Uterus (tissue), 3 donors: ENCODE measurements at regions not wholly inside any gene's neighbourhood (a gene's known extent, or its start where the extent isn't known, plus 50 kb on each side); places are given as distances from the start of the nearest gene placed in this dataset.

ENCODE experiments used
- DNase-seq, 2 donors: peaks; one replicate each; pipeline ENCODE4 v3.0.0-alpha.2; 2019 to 2020
- H3K27ac ChIP-seq, 2 donors: fragments of 200-600 bp; sonication (generic); 1 replicate in 1 of 2; 2 replicates in 1 of 2; pipeline ENCODE4 v1.5.1; 2016 to 2018
- H3K27me3 ChIP-seq, 2 donors: fragments of 200-600 bp; sonication (generic); one replicate each; pipeline ENCODE4 v1.5.1; 2018 to 2019; ENCODE audit warnings: control low read depth in 1 of 2
- H3K36me3 ChIP-seq, 2 donors: fragments of 200-600 bp; sonication (generic); one replicate each; pipeline ENCODE4 v1.5.1; 2019; ENCODE audit warnings: control low read depth in 1 of 2
- H3K4me1 ChIP-seq, 2 donors: fragments of 200-600 bp; sonication (generic); one replicate each; pipeline ENCODE4 v1.5.1; 2018 to 2019; ENCODE audit warnings: control low read depth in 1 of 2
- H3K4me3 ChIP-seq, 2 donors: fragments of 200-600 bp; sonication (generic); 1 replicate in 1 of 2; 2 replicates in 1 of 2; pipeline ENCODE4 v1.5.1; 2018 to 2019; ENCODE audit warnings: mild to moderate bottlenecking in 1 of 2
- H3K9me3 ChIP-seq, 2 donors: fragments of 200-600 bp; sonication (generic); one replicate each; pipeline ENCODE4 v1.5.1; 2019; ENCODE audit warnings: control low read depth in 1 of 2
- POLR2A ChIP-seq, 2 donors: fragments of 450-650 bp; IDR thresholded peaks; one replicate each; pipeline ENCODE4 v1.6.1; 2016; ENCODE audit warnings: antibody characterized with exemption in 2 of 2, mild to moderate bottlenecking in 1 of 2, moderate library complexity in 1 of 2
- intact Hi-C: fragments of 100-400 bp; cut with DNase I; formaldehyde crosslinking; loops from one replicate; pipeline ENCODE4 v1.15.1; 2023; ENCODE audit warnings: low total_unique reads
- TF ChIP-seq, protein P1 (sequence below), 4 experiments: fragments of 200-600 bp in 2 of 4; fragments of 450-650 bp in 2 of 4; sonication (generic) in 2 of 4; IDR thresholded peaks; one replicate each; pipeline ENCODE4 v1.5.1; 2016 to 2019; ENCODE audit warnings: antibody characterized with exemption in 4 of 4, mild to moderate bottlenecking in 2 of 4, moderate library complexity in 1 of 4
- donor health status: DM: yes; HTN: yes; CAD: no.

DNA sequence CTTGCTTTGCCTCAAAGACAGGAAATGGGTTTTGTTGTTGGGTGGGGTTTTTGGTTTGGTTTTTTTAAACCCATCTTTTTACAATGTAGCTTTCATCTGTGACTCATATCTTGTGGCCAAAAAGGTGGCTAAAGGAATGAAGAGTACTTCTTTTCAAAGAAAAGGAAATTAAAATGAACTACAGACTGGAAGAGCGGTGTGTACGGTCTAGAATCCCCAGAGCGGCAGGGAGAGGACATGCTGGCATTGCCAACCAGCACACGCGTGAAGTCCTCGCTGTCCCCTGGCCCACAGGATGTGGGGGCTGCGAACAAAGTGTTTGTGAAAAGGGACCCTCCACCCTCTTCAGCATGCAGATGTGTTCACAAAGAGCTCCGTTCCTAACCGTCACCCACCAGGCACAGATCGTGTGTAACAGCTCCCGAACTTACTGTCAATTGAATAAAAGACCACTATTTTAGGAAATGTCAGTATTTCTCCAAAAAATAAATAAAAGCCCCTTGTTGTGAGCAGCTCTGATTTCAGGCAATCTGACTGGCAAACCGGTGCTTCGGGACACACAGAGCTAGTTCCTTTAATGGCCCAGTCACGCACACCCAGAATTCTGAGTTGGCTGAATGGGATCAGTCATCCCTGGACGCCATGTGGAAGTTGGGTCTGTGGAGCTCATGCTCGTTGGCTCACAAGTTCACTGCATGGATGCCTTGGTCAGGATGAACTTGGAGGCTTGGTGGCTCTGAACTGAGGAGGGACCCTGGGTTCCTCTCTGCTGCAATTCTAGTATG lies 602.9 kb downstream of the NPHP4 start:
- Histone ChIP-seq H3K36me3 (no peaks in the 10 kb centered on the region), H3K27ac (no peak overlapping the region), H3K4me3 (no peak overlapping the region), H3K9me3 (no peaks in the 10 kb centered on the region), H3K27me3 (no peaks in the 10 kb centered on the region), H3K4me1 (no peaks in the 10 kb centered on the region)
- no peak for DNase-seq
- no peak for TF ChIP-seq POLR2A (IDR thresholded peaks at IDR 0.05)
- TF ChIP-seq, protein P1, sequence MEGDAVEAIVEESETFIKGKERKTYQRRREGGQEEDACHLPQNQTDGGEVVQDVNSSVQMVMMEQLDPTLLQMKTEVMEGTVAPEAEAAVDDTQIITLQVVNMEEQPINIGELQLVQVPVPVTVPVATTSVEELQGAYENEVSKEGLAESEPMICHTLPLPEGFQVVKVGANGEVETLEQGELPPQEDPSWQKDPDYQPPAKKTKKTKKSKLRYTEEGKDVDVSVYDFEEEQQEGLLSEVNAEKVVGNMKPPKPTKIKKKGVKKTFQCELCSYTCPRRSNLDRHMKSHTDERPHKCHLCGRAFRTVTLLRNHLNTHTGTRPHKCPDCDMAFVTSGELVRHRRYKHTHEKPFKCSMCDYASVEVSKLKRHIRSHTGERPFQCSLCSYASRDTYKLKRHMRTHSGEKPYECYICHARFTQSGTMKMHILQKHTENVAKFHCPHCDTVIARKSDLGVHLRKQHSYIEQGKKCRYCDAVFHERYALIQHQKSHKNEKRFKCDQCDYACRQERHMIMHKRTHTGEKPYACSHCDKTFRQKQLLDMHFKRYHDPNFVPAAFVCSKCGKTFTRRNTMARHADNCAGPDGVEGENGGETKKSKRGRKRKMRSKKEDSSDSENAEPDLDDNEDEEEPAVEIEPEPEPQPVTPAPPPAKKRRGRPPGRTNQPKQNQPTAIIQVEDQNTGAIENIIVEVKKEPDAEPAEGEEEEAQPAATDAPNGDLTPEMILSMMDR (IDR thresholded peaks at IDR 0.05) = no peak
- intact Hi-C loops = no loop called here

DNA sequence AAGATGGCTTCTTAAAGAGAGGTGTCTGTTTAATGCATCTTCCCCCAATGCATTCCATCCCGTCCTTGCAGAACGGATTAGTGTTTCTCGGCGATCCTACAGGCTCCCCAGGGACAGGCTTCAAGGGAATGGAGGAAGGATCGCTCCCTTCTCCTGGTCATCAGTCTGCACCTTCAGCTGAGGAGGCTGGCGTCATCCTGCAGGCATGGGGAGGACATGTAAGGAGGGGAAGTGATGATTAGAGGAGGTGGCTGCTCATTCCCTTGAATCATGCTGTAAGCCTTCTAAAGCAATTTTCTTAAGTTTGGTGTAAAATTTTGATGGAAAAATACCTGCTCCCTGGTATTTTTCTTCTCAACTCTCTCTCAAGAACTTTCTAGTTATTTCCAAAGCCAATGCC lies 603.6 kb downstream of the NPHP4 start:
- Histone ChIP-seq H3K36me3 (no peaks in the 10 kb centered on the region), H3K27ac (no peak overlapping the region), H3K27me3 (no peaks in the 10 kb centered on the region), H3K4me3 (no peak overlapping the region), H3K9me3 (no peaks in the 10 kb centered on the region), H3K4me1 (no peaks in the 10 kb centered on the region)
- intact Hi-C loops = no loop called here
- DNase-seq = no peak
- TF ChIP-seq, protein P1 (IDR thresholded peaks at IDR 0.05) = no peak
- TF ChIP-seq POLR2A (IDR thresholded peaks at IDR 0.05) = no peak

DNA sequence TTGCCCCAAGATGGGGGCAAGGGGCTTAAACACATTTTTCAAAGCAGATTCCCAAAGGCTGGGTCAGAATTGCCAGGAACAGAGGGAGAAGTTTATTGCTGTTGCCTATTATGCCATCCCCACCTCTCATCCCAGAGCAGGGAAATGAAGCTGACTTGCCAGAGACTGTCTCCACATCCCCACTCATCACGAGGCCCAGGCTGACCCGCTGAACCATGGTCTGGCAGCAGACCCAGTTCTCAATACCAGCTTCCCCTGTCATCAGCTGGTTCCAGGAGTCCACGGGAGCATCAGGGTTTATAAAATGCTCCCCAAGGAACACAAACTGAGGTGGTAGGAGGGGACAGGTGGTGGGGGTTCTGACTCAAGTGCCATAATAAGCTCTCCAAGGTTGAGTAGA lies 605.9 kb downstream of the NPHP4 start:
- Histone ChIP-seq H3K4me1 (no peaks in the 10 kb centered on the region), H3K9me3 (no peaks in the 10 kb centered on the region), H3K27ac (no peak overlapping the region), H3K36me3 (no peaks in the 10 kb centered on the region), H3K4me3 (no peak overlapping the region), H3K27me3 (no peaks in the 10 kb centered on the region)
- intact Hi-C loops = no loop called here
- no peak for TF ChIP-seq POLR2A (IDR thresholded peaks at IDR 0.05)
- TF ChIP-seq, protein P1 (IDR thresholded peaks at IDR 0.05) = no peak
- DNase-seq = no peak

DNA sequence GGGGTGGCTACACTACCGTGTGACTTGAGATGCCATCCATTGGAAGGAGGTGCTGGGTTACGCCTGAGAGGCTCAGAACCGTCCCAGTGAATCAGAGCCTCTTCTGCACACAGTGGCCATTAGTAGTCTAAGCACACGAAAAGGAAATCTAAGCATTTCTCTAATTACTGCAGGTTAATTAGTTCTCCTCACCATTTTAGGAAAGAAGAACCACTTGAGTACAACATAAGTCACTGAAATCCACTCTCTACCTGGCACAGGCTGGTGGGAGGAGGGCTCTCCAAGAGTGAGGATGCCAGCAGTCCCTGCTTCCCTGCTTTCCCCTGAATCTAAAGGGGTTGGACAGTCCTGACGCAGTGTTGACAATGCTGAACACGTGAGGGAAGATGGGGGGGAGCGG lies 606.3 kb downstream of the NPHP4 start:
- no peak overlapping the region for H3K4me3 ChIP-seq
- DNase-seq = no peak
- no peak overlapping the region for H3K27ac ChIP-seq
- no peaks in the 10 kb centered on the region for H3K9me3 ChIP-seq
- H3K27me3 ChIP-seq = no peaks in the 10 kb centered on the region
- TF ChIP-seq POLR2A (IDR thresholded peaks at IDR 0.05) = no peak
- TF ChIP-seq, protein P1 (IDR thresholded peaks at IDR 0.05) = no peak
- H3K4me1 ChIP-seq = no peaks in the 10 kb centered on the region
- intact Hi-C loops = no loop called here
- H3K36me3 ChIP-seq = no peaks in the 10 kb centered on the region

DNA sequence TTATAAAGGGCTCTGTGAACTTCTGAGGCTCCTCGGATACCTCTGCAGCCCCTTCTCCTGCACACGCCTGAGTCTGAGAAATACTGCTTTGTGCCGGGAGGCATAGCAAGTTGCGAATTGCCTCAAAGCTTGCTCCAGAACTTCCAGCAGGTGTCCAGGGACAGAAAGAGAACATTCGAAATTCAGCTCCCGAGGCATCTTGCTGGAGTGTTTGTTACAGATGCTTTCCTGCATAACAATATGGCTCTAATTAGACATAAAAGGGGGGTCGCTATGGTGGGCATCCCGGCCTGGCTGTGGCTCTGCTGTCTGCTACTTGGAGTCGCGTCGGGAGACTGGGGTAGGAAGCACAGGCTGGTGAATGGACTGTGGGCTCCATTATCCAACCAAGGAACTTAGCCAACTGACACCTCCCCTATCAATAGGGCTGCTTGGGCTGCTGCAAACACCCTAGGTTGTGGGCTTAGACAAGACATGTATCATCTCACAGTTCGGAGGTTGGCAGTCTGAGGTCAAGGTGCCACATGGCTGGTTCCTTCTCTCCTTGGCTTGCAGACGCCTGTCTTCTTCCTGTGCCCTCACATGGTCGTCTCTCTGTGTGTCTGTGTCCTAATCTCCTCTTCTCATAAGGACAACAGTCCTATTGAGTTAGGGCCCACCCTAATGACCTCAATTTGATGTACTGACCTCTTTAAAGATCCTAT lies 607.0 kb downstream of the NPHP4 start:
- no peak overlapping the region for H3K4me3 ChIP-seq
- no peaks in the 10 kb centered on the region for H3K36me3 ChIP-seq
- H3K27ac ChIP-seq = no peak overlapping the region
- intact Hi-C loops = no loop called here
- no peak for DNase-seq
- H3K9me3 ChIP-seq = no peaks in the 10 kb centered on the region
- no peak for TF ChIP-seq POLR2A (IDR thresholded peaks at IDR 0.05)
- TF ChIP-seq, protein P1 (IDR thresholded peaks at IDR 0.05) = no peak
- no peaks in the 10 kb centered on the region for H3K27me3 ChIP-seq
- H3K4me1 ChIP-seq = no peaks in the 10 kb centered on the region
